ENCODE measurements at regions not wholly inside any gene's neighbourhood (a gene's known extent, or its start where the extent isn't known, plus 50 kb on each side); places are given as distances from the start of the nearest gene placed in this dataset.

- Histone ChIP-seq H3K27ac (ENCODE audit: low read depth, low read length) (no peak overlapping the region), H3K27me3 (ENCODE audit: control insufficient read depth, insufficient read depth, low read length) (no peaks in the 10 kb centered on the region), H3K9me3 (ENCODE audit: control insufficient read depth, insufficient read depth, low read length) (peaks cover 4% of the 10 kb centered on the region), H3K36me3 (ENCODE audit: control insufficient read depth, insufficient read depth, low read length) (no peaks in the 10 kb centered on the region), H3K4me3 (ENCODE audit: low read depth, low read length) (no peak overlapping the region), H3K4me1 (ENCODE audit: control insufficient read depth, insufficient read depth, low read length) (no peaks in the 10 kb centered on the region)
- DNase-seq (ENCODE audit: low read depth in 4 of 6, low spot score in 6 of 6), result no peak
- 75% methylated on average over 3 of the region's 3 CpGs for WGBS (ENCODE audit: insufficient coverage)
Observed at GRCh38 chr5:126079266-126079665, 343.9 kb upstream of the GRAMD2B start.

GRCh38 chr5:126081209-126081608 is 342.0 kb upstream of the GRAMD2B start:
- no peaks in the 10 kb centered on the region for H3K27me3 ChIP-seq (ENCODE audit: control insufficient read depth, insufficient read depth, low read length)
- H3K4me1 ChIP-seq (ENCODE audit: control insufficient read depth, insufficient read depth, low read length), result no peaks in the 10 kb centered on the region
- no peak overlapping the region for H3K27ac ChIP-seq (ENCODE audit: low read depth, low read length)
- peaks cover 5% of the 10 kb centered on the region for H3K9me3 ChIP-seq (ENCODE audit: control insufficient read depth, insufficient read depth, low read length)
- WGBS (ENCODE audit: insufficient coverage), result no CpG with 5 or more reads among the region's 2 CpGs
- H3K36me3 ChIP-seq (ENCODE audit: control insufficient read depth, insufficient read depth, low read length), result no peaks in the 10 kb centered on the region
- no peak overlapping the region for H3K4me3 ChIP-seq (ENCODE audit: low read depth, low read length)
- DNase-seq (ENCODE audit: low read depth in 4 of 6, low spot score in 6 of 6), result no peak

GRCh38 chr5:126093041-126093440 is 330.2 kb upstream of the GRAMD2B start:
- no peaks in the 10 kb centered on the region for H3K9me3 ChIP-seq (ENCODE audit: control insufficient read depth, insufficient read depth, low read length)
- DNase-seq (ENCODE audit: low read depth in 4 of 6, low spot score in 6 of 6), result no peak
- H3K4me3 ChIP-seq (ENCODE audit: low read depth, low read length), result no peak overlapping the region
- no peaks in the 10 kb centered on the region for H3K36me3 ChIP-seq (ENCODE audit: control insufficient read depth, insufficient read depth, low read length)
- H3K27me3 ChIP-seq (ENCODE audit: control insufficient read depth, insufficient read depth, low read length), result no peaks in the 10 kb centered on the region
- WGBS (ENCODE audit: insufficient coverage), result no CpG with 5 or more reads among the region's 2 CpGs
- H3K27ac ChIP-seq (ENCODE audit: low read depth, low read length), result no peak overlapping the region
- H3K4me1 ChIP-seq (ENCODE audit: control insufficient read depth, insufficient read depth, low read length), result no peaks in the 10 kb centered on the region

- H3K9me3 ChIP-seq (ENCODE audit: control insufficient read depth, insufficient read depth, low read length), result no peaks in the 10 kb centered on the region
- no peak for DNase-seq (ENCODE audit: low read depth in 4 of 6, low spot score in 6 of 6)
- H3K36me3 ChIP-seq (ENCODE audit: control insufficient read depth, insufficient read depth, low read length), result no peaks in the 10 kb centered on the region
- no peak overlapping the region for H3K4me3 ChIP-seq (ENCODE audit: low read depth, low read length)
- H3K27me3 ChIP-seq (ENCODE audit: control insufficient read depth, insufficient read depth, low read length), result no peaks in the 10 kb centered on the region
- no peak overlapping the region for H3K27ac ChIP-seq (ENCODE audit: low read depth, low read length)
- no peaks in the 10 kb centered on the region for H3K4me1 ChIP-seq (ENCODE audit: control insufficient read depth, insufficient read depth, low read length)
- no CpG with 5 or more reads among the region's 5 CpGs for WGBS (ENCODE audit: insufficient coverage)
Observed at GRCh38 chr5:126093718-126094117, 329.5 kb upstream of the GRAMD2B start.

DNA sequence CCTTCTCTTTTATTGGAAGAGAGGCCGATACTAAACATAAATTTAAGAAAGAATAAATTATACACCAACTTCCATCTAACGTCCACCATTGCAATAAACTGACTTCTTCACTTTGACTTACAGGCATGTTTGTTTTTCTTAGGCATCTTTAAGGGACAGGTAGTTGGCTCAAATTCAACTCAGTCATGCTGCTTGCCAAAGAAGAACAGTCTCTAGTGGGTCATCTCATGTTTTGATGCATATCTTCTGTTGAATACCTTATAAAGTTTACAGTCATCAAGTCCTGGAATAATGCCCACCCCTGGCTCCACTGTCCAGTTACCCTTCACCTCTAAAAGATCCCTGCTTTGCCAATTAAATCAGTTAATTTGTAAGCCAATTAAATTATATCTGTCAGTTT is 328.2 kb upstream of the GRAMD2B start:
- WGBS (ENCODE audit: insufficient coverage), result no CpG with 5 or more reads among the region's 2 CpGs
- no peak overlapping the region for H3K4me3 ChIP-seq (ENCODE audit: low read depth, low read length)
- no peaks in the 10 kb centered on the region for H3K4me1 ChIP-seq (ENCODE audit: control insufficient read depth, insufficient read depth, low read length)
- DNase-seq (ENCODE audit: low read depth in 4 of 6, low spot score in 6 of 6), result no peak
- no peaks in the 10 kb centered on the region for H3K27me3 ChIP-seq (ENCODE audit: control insufficient read depth, insufficient read depth, low read length)
- no peak overlapping the region for H3K27ac ChIP-seq (ENCODE audit: low read depth, low read length)
- H3K36me3 ChIP-seq (ENCODE audit: control insufficient read depth, insufficient read depth, low read length), result no peaks in the 10 kb centered on the region
- no peaks in the 10 kb centered on the region for H3K9me3 ChIP-seq (ENCODE audit: control insufficient read depth, insufficient read depth, low read length)

DNA sequence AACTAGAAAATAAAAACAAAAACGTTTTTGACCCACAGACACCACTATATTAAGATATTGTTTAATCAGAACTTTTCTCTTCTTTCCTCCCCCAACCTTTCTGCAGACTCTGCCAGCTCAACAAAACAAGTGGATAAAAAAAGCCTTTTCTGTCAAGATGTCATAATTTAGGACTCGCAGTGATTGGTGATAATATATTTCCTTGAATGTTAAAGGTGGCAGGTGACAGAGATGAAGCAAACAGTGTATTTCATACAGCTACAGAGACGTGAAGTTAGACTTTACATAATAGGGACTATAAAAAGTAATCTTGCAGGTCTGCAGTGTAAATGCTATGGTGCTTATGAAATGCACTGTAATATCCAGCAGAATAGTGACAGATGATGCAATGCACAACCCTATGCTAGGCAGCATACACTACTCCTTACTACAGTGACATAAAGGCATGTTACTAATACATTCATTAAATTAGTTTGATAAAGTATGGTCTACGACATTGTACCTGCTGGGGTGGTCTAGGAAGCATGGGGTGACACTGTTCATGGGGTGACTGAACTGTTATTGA is 326.7 kb upstream of the GRAMD2B start:
- no peaks in the 10 kb centered on the region for H3K36me3 ChIP-seq (ENCODE audit: control insufficient read depth, insufficient read depth, low read length)
- no peak for DNase-seq (ENCODE audit: low read depth in 4 of 6, low spot score in 6 of 6)
- H3K9me3 ChIP-seq (ENCODE audit: control insufficient read depth, insufficient read depth, low read length), result no peaks in the 10 kb centered on the region
- 88% methylated on average over 2 of the region's 4 CpGs for WGBS (ENCODE audit: insufficient coverage)
- H3K4me3 ChIP-seq (ENCODE audit: low read depth, low read length), result no peak overlapping the region
- no peak overlapping the region for H3K27ac ChIP-seq (ENCODE audit: low read depth, low read length)
- H3K4me1 ChIP-seq (ENCODE audit: control insufficient read depth, insufficient read depth, low read length), result peaks cover 2% of the 10 kb centered on the region
- no peaks in the 10 kb centered on the region for H3K27me3 ChIP-seq (ENCODE audit: control insufficient read depth, insufficient read depth, low read length)

GRCh38 chr5:126097876-126098275 is 325.3 kb upstream of the GRAMD2B start:
- H3K27ac ChIP-seq (ENCODE audit: low read depth, low read length), result no peak overlapping the region

DNA sequence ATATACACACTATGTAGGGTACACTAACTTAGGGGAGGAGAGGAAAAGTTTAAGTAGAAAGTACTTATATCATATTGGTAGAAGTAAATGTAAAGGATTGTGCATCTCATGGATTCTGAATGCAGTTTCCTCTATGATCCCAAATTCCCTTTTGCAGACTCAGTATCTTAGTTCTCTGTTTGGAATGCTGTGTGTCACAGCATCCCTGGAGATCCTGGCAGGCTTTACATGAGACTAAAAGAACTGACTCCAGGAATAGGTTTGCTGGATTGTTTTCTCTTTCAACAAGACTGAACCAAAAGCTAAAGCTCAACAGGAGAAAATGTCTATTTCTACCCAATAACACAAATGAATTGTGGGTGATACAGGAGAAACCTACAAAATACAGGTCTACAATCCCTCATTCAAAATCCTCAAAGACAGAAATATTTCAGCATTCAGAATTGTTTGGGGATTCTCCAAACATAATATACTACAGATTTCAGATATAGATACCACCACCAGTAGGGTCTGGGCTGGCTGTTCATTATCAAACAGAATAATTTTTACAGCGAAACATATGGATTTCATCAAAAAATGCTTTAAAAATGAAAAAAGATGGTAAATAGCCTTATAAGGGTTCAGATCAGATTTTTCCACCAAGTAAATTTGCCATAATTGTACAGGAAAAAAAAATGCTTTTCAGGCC is 324.7 kb upstream of the GRAMD2B start:
- Histone ChIP-seq H3K9me3 (ENCODE audit: control insufficient read depth, insufficient read depth, low read length) (no peaks in the 10 kb centered on the region), H3K4me1 (ENCODE audit: control insufficient read depth, insufficient read depth, low read length) (peaks cover 2% of the 10 kb centered on the region), H3K27ac (ENCODE audit: low read depth, low read length) (no peak overlapping the region), H3K27me3 (ENCODE audit: control insufficient read depth, insufficient read depth, low read length) (no peaks in the 10 kb centered on the region), H3K36me3 (ENCODE audit: control insufficient read depth, insufficient read depth, low read length) (no peaks in the 10 kb centered on the region), H3K4me3 (ENCODE audit: low read depth, low read length) (no peak overlapping the region)
- no CpG with 5 or more reads among the region's 1 CpG for WGBS (ENCODE audit: insufficient coverage)
- peak in 2 of 6 donors; percentile 8 to 69 for DNase-seq (ENCODE audit: low read depth in 4 of 6, low spot score in 6 of 6)

More at GRCh38 chr5:126097876-126098275, 325.3 kb upstream of the GRAMD2B start:
- H3K4me1 ChIP-seq (ENCODE audit: control insufficient read depth, insufficient read depth, low read length), result peaks cover 2% of the 10 kb centered on the region
- H3K4me3 ChIP-seq (ENCODE audit: low read depth, low read length), result no peak overlapping the region
- no CpG with 5 or more reads among the region's 1 CpG for WGBS (ENCODE audit: insufficient coverage)
- no peaks in the 10 kb centered on the region for H3K9me3 ChIP-seq (ENCODE audit: control insufficient read depth, insufficient read depth, low read length)
- H3K27me3 ChIP-seq (ENCODE audit: control insufficient read depth, insufficient read depth, low read length), result no peaks in the 10 kb centered on the region
- no peak for DNase-seq (ENCODE audit: low read depth in 4 of 6, low spot score in 6 of 6)
- no peaks in the 10 kb centered on the region for H3K36me3 ChIP-seq (ENCODE audit: control insufficient read depth, insufficient read depth, low read length)

DNA sequence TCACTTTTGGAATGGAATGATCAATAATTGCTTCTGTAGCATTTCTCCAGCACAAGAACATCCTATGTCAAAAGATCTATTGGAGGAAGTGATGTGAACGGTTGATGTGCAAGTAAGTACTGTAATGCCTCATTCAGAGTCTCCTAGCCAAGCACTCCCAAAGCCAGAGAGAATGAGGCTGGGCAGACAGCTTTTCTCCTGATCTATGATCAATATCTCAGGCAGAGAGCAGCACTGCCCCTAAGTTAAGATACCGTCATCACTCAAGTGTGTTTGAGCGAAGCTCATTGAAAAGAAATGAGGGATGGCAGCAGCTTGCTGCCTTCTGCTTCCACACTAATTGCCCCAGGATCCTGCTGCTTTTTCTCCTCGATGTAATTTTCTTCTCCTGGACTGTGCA is 324.1 kb upstream of the GRAMD2B start:
- no peaks in the 10 kb centered on the region for H3K27me3 ChIP-seq (ENCODE audit: control insufficient read depth, insufficient read depth, low read length)
- DNase-seq (ENCODE audit: low read depth in 4 of 6, low spot score in 6 of 6), result peak in 1 of 6 donors; percentile 59
- WGBS (ENCODE audit: insufficient coverage), result 67% methylated on average over 2 of the region's 4 CpGs
- no peaks in the 10 kb centered on the region for H3K36me3 ChIP-seq (ENCODE audit: control insufficient read depth, insufficient read depth, low read length)
- H3K4me3 ChIP-seq (ENCODE audit: low read depth, low read length), result no peak overlapping the region
- H3K9me3 ChIP-seq (ENCODE audit: control insufficient read depth, insufficient read depth, low read length), result no peaks in the 10 kb centered on the region
- H3K4me1 ChIP-seq (ENCODE audit: control insufficient read depth, insufficient read depth, low read length), result peaks cover 2% of the 10 kb centered on the region
- H3K27ac ChIP-seq (ENCODE audit: low read depth, low read length), result no peak overlapping the region

DNA sequence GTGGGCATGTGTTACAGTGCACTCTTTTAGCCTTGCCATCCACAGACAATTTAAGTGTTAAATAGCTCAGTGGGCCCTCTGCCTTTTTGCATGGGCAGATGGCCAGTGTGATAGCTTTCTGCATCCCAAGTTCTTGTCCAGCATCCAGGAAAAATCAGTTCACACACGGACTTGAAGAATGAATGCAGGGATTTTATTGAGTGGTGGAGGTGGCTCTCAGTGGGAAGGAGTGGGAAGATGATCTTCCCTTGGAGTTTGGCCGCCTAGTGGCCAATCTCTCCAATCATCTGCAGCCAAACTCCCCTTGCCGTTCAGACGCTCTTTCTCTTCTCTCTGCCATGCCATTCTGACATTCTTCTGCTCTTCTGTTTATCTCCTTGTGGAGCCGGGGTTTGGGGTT is 322.4 kb upstream of the GRAMD2B start:
- no peak overlapping the region for H3K27ac ChIP-seq (ENCODE audit: low read depth, low read length)
- H3K4me1 ChIP-seq (ENCODE audit: control insufficient read depth, insufficient read depth, low read length), result peaks cover 2% of the 10 kb centered on the region
- no peak for DNase-seq (ENCODE audit: low read depth in 4 of 6, low spot score in 6 of 6)
- H3K27me3 ChIP-seq (ENCODE audit: control insufficient read depth, insufficient read depth, low read length), result no peaks in the 10 kb centered on the region
- H3K4me3 ChIP-seq (ENCODE audit: low read depth, low read length), result no peak overlapping the region
- WGBS (ENCODE audit: insufficient coverage), result no CpG with 5 or more reads among the region's 5 CpGs
- no peaks in the 10 kb centered on the region for H3K36me3 ChIP-seq (ENCODE audit: control insufficient read depth, insufficient read depth, low read length)
- no peaks in the 10 kb centered on the region for H3K9me3 ChIP-seq (ENCODE audit: control insufficient read depth, insufficient read depth, low read length)
